Spleen (tissue), 11 donors: ENCODE measurements at regions not wholly inside any gene's neighbourhood (a gene's known extent, or its start where the extent isn't known, plus 50 kb on each side); places are given as distances from the start of the nearest gene placed in this dataset.
"Not testable (repeated sequence)": the region's sequence is repeated elsewhere in the genome, so short reads cannot be mapped to it uniquely, and the experiment has no call there.

Source experiments
- DNase-seq: peaks from one replicate; pipeline ENCODE4 v3.0.0-alpha.2; 2020
- H3K27ac ChIP-seq, 8 donors: fragments of 200-600 bp; sonication (generic) in 7 of 8; 1 replicate in 4 of 8; 2 replicates in 4 of 8; pipeline versions ENCODE4 v1.5.0 to v1.8.0; 2016 to 2021; ENCODE audit warnings: inconsistent platforms in 4 of 8, mild to moderate bottlenecking in 4 of 8, moderate library complexity in 1 of 8
- H3K27me3 ChIP-seq, 7 donors: fragments of 200-600 bp; sonication (generic) in 6 of 7; replicated peaks in 1 of 7; 1 replicate in 4 of 7; 2 replicates in 3 of 7; pipeline versions ENCODE4 v1.5.0 to v1.8.0; 2016 to 2021; ENCODE audit warnings: inconsistent platforms in 3 of 7, mild to moderate bottlenecking in 1 of 7
- H3K36me3 ChIP-seq, 6 donors: fragments of 200-600 bp; sonication (generic) in 5 of 6; 1 replicate in 4 of 6; 2 replicates in 2 of 6; pipeline versions ENCODE4 v1.5.0 to v1.8.0; 2016 to 2021; ENCODE audit warnings: inconsistent platforms in 2 of 6
- H3K4me1 ChIP-seq, 6 donors: fragments of 200-600 bp; sonication (generic) in 5 of 6; 1 replicate in 3 of 6; 2 replicates in 3 of 6; pipeline versions ENCODE4 v1.5.0 to v1.8.0; 2016 to 2021; ENCODE audit warnings: inconsistent platforms in 3 of 6
- H3K4me3 ChIP-seq, 8 donors: fragments of 200-600 bp; sonication (generic) in 7 of 8; 1 replicate in 4 of 8; 2 replicates in 4 of 8; pipeline versions ENCODE4 v1.5.0 to v1.8.0; 2016 to 2021; ENCODE audit warnings: inconsistent platforms in 4 of 8, mild to moderate bottlenecking in 4 of 8, moderate library complexity in 2 of 8
- H3K9me3 ChIP-seq, 8 donors: fragments of 200-600 bp; sonication (generic) in 7 of 8; 1 replicate in 4 of 8; 2 replicates in 4 of 8; pipeline versions ENCODE4 v1.5.0 to v1.8.0; 2016 to 2021; ENCODE audit warnings: inconsistent platforms in 4 of 8
- POLR2A ChIP-seq, 3 donors: fragments of 450-650 bp; IDR thresholded peaks; one replicate each; pipeline ENCODE4 v1.5.1; 2017; ENCODE audit warnings: antibody characterized with exemption in 3 of 3, mild to moderate bottlenecking in 1 of 3
- POLR2AphosphoS5 ChIP-seq, 3 donors: sonication (generic); formaldehyde crosslinking; IDR thresholded peaks; one replicate each; pipeline ENCODE4 v1.5.1; 2017; ENCODE audit warnings: antibody characterized with exemption in 3 of 3
- WGBS, 5 donors: extraction: QIAGEN DNeasy Blood & Tissue Kit in 3 of 5; methylation state at CpG; one replicate each; pipeline versions ENCODE4 v1.1.5 to v1.1.7; 2013 to 2018; 5-methylcytosine and 5-hydroxymethylcytosine counted together
- intact Hi-C: fragments of 100-400 bp; cut with DNase I; formaldehyde crosslinking; loops from one replicate; pipeline ENCODE4 v1.15.0; 2023; ENCODE audit warnings: low total_unique reads
- TF ChIP-seq, protein P1 (sequence below), 11 experiments: fragments of 200-600 bp in 7 of 11; fragments of 450-650 bp in 4 of 11; sonication (generic) in 4 of 11; IDR thresholded peaks in 8 of 11; conservative IDR thresholded peaks in 3 of 11; 1 replicate in 7 of 11; 2 replicates in 4 of 11; pipeline versions ENCODE4 v1.4.0 to v1.8.0; 2016 to 2021; ENCODE audit warnings: antibody characterized with exemption in 11 of 11, inconsistent platforms in 4 of 11, mild to moderate bottlenecking in 1 of 11
- donor health status: healthy with polysubstance abuse.
- donor health status: DM: no; HTN: no; CAD: no; lungs with moderate emphysema.
- donor health status: DM: no; HTN: no; CAD: no.
- donor health status: Bipolar disorder and iron deficiency.
- donor health status: healthy.
- donor health status: DM: no; HTN: no; CAD: no.
- donor health status: DM: yes; HTN: yes; CAD: no.

- Histone ChIP-seq H3K9me3 (no peaks in the 10 kb centered on the region), H3K27me3 (no peaks in the 10 kb centered on the region), H3K27ac (no peak overlapping the region), H3K4me3 (no peak overlapping the region), H3K36me3 (no peaks in the 10 kb centered on the region), H3K4me1 (no peaks in the 10 kb centered on the region)
- no peak for TF ChIP-seq POLR2AphosphoS5 (IDR thresholded peaks at IDR 0.05)
- no peak for TF ChIP-seq POLR2A (IDR thresholded peaks at IDR 0.05)
- TF ChIP-seq, protein P1, sequence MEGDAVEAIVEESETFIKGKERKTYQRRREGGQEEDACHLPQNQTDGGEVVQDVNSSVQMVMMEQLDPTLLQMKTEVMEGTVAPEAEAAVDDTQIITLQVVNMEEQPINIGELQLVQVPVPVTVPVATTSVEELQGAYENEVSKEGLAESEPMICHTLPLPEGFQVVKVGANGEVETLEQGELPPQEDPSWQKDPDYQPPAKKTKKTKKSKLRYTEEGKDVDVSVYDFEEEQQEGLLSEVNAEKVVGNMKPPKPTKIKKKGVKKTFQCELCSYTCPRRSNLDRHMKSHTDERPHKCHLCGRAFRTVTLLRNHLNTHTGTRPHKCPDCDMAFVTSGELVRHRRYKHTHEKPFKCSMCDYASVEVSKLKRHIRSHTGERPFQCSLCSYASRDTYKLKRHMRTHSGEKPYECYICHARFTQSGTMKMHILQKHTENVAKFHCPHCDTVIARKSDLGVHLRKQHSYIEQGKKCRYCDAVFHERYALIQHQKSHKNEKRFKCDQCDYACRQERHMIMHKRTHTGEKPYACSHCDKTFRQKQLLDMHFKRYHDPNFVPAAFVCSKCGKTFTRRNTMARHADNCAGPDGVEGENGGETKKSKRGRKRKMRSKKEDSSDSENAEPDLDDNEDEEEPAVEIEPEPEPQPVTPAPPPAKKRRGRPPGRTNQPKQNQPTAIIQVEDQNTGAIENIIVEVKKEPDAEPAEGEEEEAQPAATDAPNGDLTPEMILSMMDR (IDR thresholded peaks at IDR 0.05 in 8 of 11, conservative IDR thresholded peaks at IDR 0.05 in 3 of 11), result no peak
- 62 to 73% (median 68%) methylated on average over 2 of the region's 2 CpGs for WGBS, 5 donors
- no peak for DNase-seq
- intact Hi-C loops, result no loop called here
Measured at GRCh38 chr2:226283796-226284195, 515.8 kb downstream of the IRS1 start.

GRCh38 chr2:226282151-226282550 is 517.5 kb downstream of the IRS1 start:
- no peak overlapping the region for H3K4me3 ChIP-seq
- H3K9me3 ChIP-seq, result no peaks in the 10 kb centered on the region
- no peak overlapping the region for H3K27ac ChIP-seq
- intact Hi-C loops, result no loop called here
- H3K36me3 ChIP-seq, result no peaks in the 10 kb centered on the region
- no peaks in the 10 kb centered on the region for H3K4me1 ChIP-seq
- WGBS, 5 donors, result 75 to 96% (median 89%) methylated on average over 1 of the region's 1 CpG
- no peaks in the 10 kb centered on the region for H3K27me3 ChIP-seq
- DNase-seq, result no peak
- TF ChIP-seq POLR2A (IDR thresholded peaks at IDR 0.05) (no peak), POLR2AphosphoS5 (IDR thresholded peaks at IDR 0.05) (no peak)
- TF ChIP-seq, protein P1 (IDR thresholded peaks at IDR 0.05 in 8 of 11, conservative IDR thresholded peaks at IDR 0.05 in 3 of 11), result no peak

DNA sequence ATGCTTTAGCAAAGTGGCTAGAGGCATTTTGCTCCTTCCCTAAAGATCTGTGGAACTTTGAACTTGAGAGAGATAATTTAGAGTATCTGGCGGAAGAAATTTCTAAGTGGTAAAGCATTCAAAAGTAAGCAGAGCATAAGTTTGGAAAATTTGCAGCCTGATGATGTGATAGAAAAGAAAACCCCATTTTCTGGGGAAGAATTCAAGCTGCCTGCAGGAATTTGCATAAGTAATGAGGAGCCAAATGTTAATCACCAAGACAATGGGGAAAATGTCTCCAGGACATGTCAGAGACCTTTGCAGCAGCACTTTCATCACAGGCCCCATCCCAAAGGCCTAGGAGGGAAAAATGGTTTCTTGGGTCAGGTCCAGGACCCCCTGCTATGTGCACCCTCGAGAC is 519.5 kb downstream of the IRS1 start:
- DNase-seq, H3K9me3 ChIP-seq, H3K36me3 ChIP-seq, H3K27me3 ChIP-seq, H3K4me3 ChIP-seq, intact Hi-C loops, H3K27ac ChIP-seq, H3K4me1 ChIP-seq: not testable (repeated sequence)
- WGBS, 5 donors, result 55 to 76% (median 67%) methylated on average over 2 of the region's 2 CpGs

- 21 to 71% (median 26%) methylated on average over 1 of the region's 1 CpG for WGBS, 5 donors
- DNase-seq, result no peak
- Histone ChIP-seq H3K4me3 (no peak overlapping the region), H3K9me3 (no peaks in the 10 kb centered on the region), H3K27me3 (no peaks in the 10 kb centered on the region), H3K4me1 (no peaks in the 10 kb centered on the region), H3K27ac (no peak overlapping the region), H3K36me3 (no peaks in the 10 kb centered on the region)
- intact Hi-C loops, result no loop called here
- TF ChIP-seq POLR2A (IDR thresholded peaks at IDR 0.05), result no peak
- TF ChIP-seq POLR2AphosphoS5 (IDR thresholded peaks at IDR 0.05), result no peak
- TF ChIP-seq, protein P1 (IDR thresholded peaks at IDR 0.05 in 8 of 11, conservative IDR thresholded peaks at IDR 0.05 in 3 of 11), result no peak
Measured at GRCh38 chr2:226275215-226275614, 524.4 kb downstream of the IRS1 start.

DNA sequence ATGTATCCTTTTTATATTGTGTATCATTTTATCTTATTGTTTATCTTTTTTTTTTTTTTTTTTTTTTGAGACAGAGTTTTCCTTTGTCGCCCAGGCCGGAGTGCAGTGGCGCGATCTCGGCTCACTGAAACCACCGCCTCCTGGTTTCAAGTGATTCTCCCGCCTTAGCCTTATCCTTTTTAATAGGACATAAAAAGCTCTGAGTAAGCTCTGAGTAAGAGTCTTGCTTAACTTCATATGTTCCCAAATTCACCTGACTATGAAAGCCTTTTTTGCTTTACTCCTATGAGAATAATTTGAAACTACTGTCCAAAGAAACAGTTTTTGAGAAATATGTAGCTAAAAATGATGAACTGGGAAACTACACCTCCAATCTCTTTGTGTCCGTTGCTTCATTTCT is 525.5 kb downstream of the IRS1 start:
- Histone ChIP-seq H3K27me3 (no peaks in the 10 kb centered on the region), H3K9me3 (no peaks in the 10 kb centered on the region), H3K4me3 (no peak overlapping the region), H3K36me3 (no peaks in the 10 kb centered on the region), H3K4me1 (no peaks in the 10 kb centered on the region), H3K27ac (no peak overlapping the region)
- intact Hi-C loops, result no loop called here
- TF ChIP-seq POLR2AphosphoS5 (IDR thresholded peaks at IDR 0.05), result no peak
- TF ChIP-seq POLR2A (IDR thresholded peaks at IDR 0.05), result no peak
- TF ChIP-seq, protein P1 (IDR thresholded peaks at IDR 0.05 in 8 of 11, conservative IDR thresholded peaks at IDR 0.05 in 3 of 11), result no peak
- 83 to 94% (median 84%) methylated on average over 8 of the region's 8 CpGs for WGBS, 5 donors
- no peak for DNase-seq
